ENCODE measurements at regions not wholly inside any gene's neighbourhood (a gene's known extent, or its start where the extent isn't known, plus 50 kb on each side); places are given as distances from the start of the nearest gene placed in this dataset.

DNA sequence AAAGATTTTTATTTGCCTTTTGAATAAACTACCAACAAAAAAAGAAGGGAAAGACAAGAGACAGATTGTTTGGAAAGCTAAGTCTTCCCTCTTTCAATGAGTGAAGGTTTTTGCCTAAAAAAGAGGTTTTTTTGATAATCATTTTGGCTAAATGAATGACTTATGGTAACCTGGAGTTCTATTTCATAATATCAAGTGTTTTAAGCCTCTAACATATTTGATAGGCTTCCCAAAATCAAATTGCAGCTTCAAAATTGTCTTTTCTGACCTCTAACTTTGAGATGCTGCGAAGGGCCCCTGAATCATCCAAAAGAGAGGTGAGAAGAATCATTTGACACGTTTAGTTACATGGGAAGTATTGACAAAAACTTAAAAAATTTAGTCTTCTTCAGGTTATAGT lies 53.0 kb upstream of the NAMPT start:
- no peak for DNase-seq

- no peak for DNase-seq
Observed at GRCh38 chr7:106335814-106336213, 51.0 kb upstream of the NAMPT start.

Data from NCI-H524 treated with DMSO at 0.1 percent for 48 hours (cell line).